BLaER1 (cell line): ENCODE measurements at regions not wholly inside any gene's neighbourhood (a gene's known extent, or its start where the extent isn't known, plus 50 kb on each side); places are given as distances from the start of the nearest gene placed in this dataset.

Experiments used
- H3K27ac ChIP-seq: shearing (Covaris generic); formaldehyde crosslinking; 2 replicates; pipeline ENCODE4 v1.8.1; 2022
- H3K27me3 ChIP-seq: shearing (Covaris generic); formaldehyde crosslinking; 2 replicates; pipeline ENCODE4 v1.8.1; 2022
- H3K36me3 ChIP-seq: shearing (Covaris generic); formaldehyde crosslinking; 2 replicates; pipeline ENCODE4 v1.8.1; 2022
- H3K4me1 ChIP-seq: shearing (Covaris generic); formaldehyde crosslinking; 2 replicates; pipeline ENCODE4 v1.8.1; 2022
- H3K4me2 ChIP-seq: shearing (Covaris generic); formaldehyde crosslinking; 2 replicates; pipeline ENCODE4 v1.8.1; 2022
- H3K4me3 ChIP-seq: shearing (Covaris generic); formaldehyde crosslinking; 2 replicates; pipeline ENCODE4 v1.8.1; 2022
- H3K9ac ChIP-seq: shearing (Covaris generic); formaldehyde crosslinking; 2 replicates; pipeline ENCODE4 v1.8.1; 2022
- H3K9me3 ChIP-seq: shearing (Covaris generic); formaldehyde crosslinking; 2 replicates; pipeline ENCODE4 v1.8.1; 2022
- H4K20me1 ChIP-seq: shearing (Covaris generic); formaldehyde crosslinking; 2 replicates; pipeline ENCODE4 v1.8.1; 2022
- Cebpa-rat ChIP-seq: shearing (Covaris generic); IDR thresholded peaks from 2 replicates; pipeline ENCODE4 v1.8.1; 2022

- no peak overlapping the region for H3K4me3 ChIP-seq
- H3K4me1 ChIP-seq, result no peaks in the 10 kb centered on the region
- H3K36me3 ChIP-seq, result no peaks in the 10 kb centered on the region
- H4K20me1 ChIP-seq, result no peaks in the 10 kb centered on the region
- H3K9ac ChIP-seq, result no peak overlapping the region
- 0 out of 2 replicates have a peak, but pooled peaks cover 3% of the 10 kb centered on the region for H3K9me3 ChIP-seq
- H3K27me3 ChIP-seq, result no peaks in the 10 kb centered on the region
- no peak overlapping the region for H3K4me2 ChIP-seq
- TF ChIP-seq Cebpa-rat, result no peak
- no peak overlapping the region for H3K27ac ChIP-seq
Measured at GRCh38 chr6:133683606-133684005, 205.3 kb upstream of the TCF21 start.

- Histone ChIP-seq H3K4me3 (no peak overlapping the region), H3K27me3 (no peaks in the 10 kb centered on the region), H3K4me2 (no peak overlapping the region), H3K27ac (no peak overlapping the region), H3K36me3 (no peaks in the 10 kb centered on the region), H3K9me3 (peaks cover 11% of the 10 kb centered on the region; the same call in 1 of the 2 replicates), H3K9ac (no peak overlapping the region), H3K4me1 (no peaks in the 10 kb centered on the region), H4K20me1 (no peaks in the 10 kb centered on the region)
- no peak for TF ChIP-seq Cebpa-rat
Measured at GRCh38 chr6:133688705-133689492, 200.0 kb upstream of the TCF21 start.

GRCh38 chr6:133689863-133690262, 199.1 kb upstream of the TCF21 start:
- Histone ChIP-seq H3K27ac (no peak overlapping the region), H3K4me3 (no peak overlapping the region), H3K4me2 (no peak overlapping the region), H4K20me1 (no peaks in the 10 kb centered on the region), H3K9me3 (peaks cover 11% of the 10 kb centered on the region; the same call in 1 of the 2 replicates), H3K27me3 (no peaks in the 10 kb centered on the region), H3K4me1 (no peaks in the 10 kb centered on the region), H3K36me3 (no peaks in the 10 kb centered on the region), H3K9ac (no peak overlapping the region)
- TF ChIP-seq Cebpa-rat, result no peak

GRCh38 chr6:133693565-133693964, 195.3 kb upstream of the TCF21 start:
- no peak overlapping the region for H3K4me2 ChIP-seq

GRCh38 chr6:133697185-133697584, 191.7 kb upstream of the TCF21 start:
- Histone ChIP-seq H3K4me1 (peaks cover 14% of the 10 kb centered on the region), H4K20me1 (no peaks in the 10 kb centered on the region), H3K4me3 (no peak overlapping the region), H3K9me3 (peaks cover 4% of the 10 kb centered on the region; the same call in 1 of the 2 replicates), H3K27me3 (no peaks in the 10 kb centered on the region), H3K36me3 (no peaks in the 10 kb centered on the region), H3K4me2 (no peak overlapping the region), H3K9ac (no peak overlapping the region), H3K27ac (no peak overlapping the region)
- no peak for TF ChIP-seq Cebpa-rat

More at GRCh38 chr6:133693565-133693964, 195.3 kb upstream of the TCF21 start:
- no peaks in the 10 kb centered on the region for H4K20me1 ChIP-seq
- no peak overlapping the region for H3K4me3 ChIP-seq
- H3K9ac ChIP-seq, result no peak overlapping the region
- no peak overlapping the region for H3K27ac ChIP-seq
- H3K9me3 ChIP-seq, result peaks cover 8% of the 10 kb centered on the region; the same call in 1 of the 2 replicates
- H3K4me1 ChIP-seq, result peaks cover 3% of the 10 kb centered on the region
- H3K27me3 ChIP-seq, result no peaks in the 10 kb centered on the region
- no peak for TF ChIP-seq Cebpa-rat
- H3K36me3 ChIP-seq, result no peaks in the 10 kb centered on the region

GRCh38 chr6:133697666-133698065, 191.2 kb upstream of the TCF21 start:
- Histone ChIP-seq H3K36me3 (no peaks in the 10 kb centered on the region), H3K4me2 (no peak overlapping the region), H3K9ac (no peak overlapping the region), H3K27me3 (no peaks in the 10 kb centered on the region), H3K4me3 (no peak overlapping the region), H3K27ac (no peak overlapping the region), H3K4me1 (peaks cover 14% of the 10 kb centered on the region), H3K9me3 (peaks cover 4% of the 10 kb centered on the region; the same call in 1 of the 2 replicates), H4K20me1 (no peaks in the 10 kb centered on the region)
- TF ChIP-seq Cebpa-rat, result no peak

- H3K27ac ChIP-seq, result no peak overlapping the region
- peaks cover 9% of the 10 kb centered on the region; the same call in 1 of the 2 replicates for H3K9me3 ChIP-seq
- no peaks in the 10 kb centered on the region for H3K27me3 ChIP-seq
- peak overlapping the region; percentile 20; the same call in 1 of the 2 replicates for H3K4me2 ChIP-seq
- no peaks in the 10 kb centered on the region for H3K36me3 ChIP-seq
- TF ChIP-seq Cebpa-rat, result no peak
- H3K4me1 ChIP-seq, result peaks cover 14% of the 10 kb centered on the region
- H4K20me1 ChIP-seq, result no peaks in the 10 kb centered on the region
- H3K9ac ChIP-seq, result no peak overlapping the region
- H3K4me3 ChIP-seq, result no peak overlapping the region
Measured at GRCh38 chr6:133698272-133698671, 190.6 kb upstream of the TCF21 start.

- H3K27ac ChIP-seq, result no peak overlapping the region
- H3K27me3 ChIP-seq, result no peaks in the 10 kb centered on the region
- H4K20me1 ChIP-seq, result no peaks in the 10 kb centered on the region
- no peak overlapping the region for H3K9ac ChIP-seq
- no peak overlapping the region for H3K4me2 ChIP-seq
- H3K4me3 ChIP-seq, result no peak overlapping the region
- no peaks in the 10 kb centered on the region for H3K36me3 ChIP-seq
- peaks cover 9% of the 10 kb centered on the region; the same call in 1 of the 2 replicates for H3K9me3 ChIP-seq
- no peak for TF ChIP-seq Cebpa-rat
- peaks cover 14% of the 10 kb centered on the region for H3K4me1 ChIP-seq
Measured at GRCh38 chr6:133699741-133700385, 189.1 kb upstream of the TCF21 start.

GRCh38 chr6:133701633-133702331, 187.1 kb upstream of the TCF21 start:
- H3K4me3 ChIP-seq, result no peak overlapping the region
- no peaks in the 10 kb centered on the region for H3K27me3 ChIP-seq
- H3K4me2 ChIP-seq, result peak overlapping the region; percentile 46
- H3K4me1 ChIP-seq, result peaks cover 17% of the 10 kb centered on the region
- H3K36me3 ChIP-seq, result no peaks in the 10 kb centered on the region
- H3K9me3 ChIP-seq, result peaks cover 9% of the 10 kb centered on the region; the same call in 1 of the 2 replicates
- H3K27ac ChIP-seq, result no peak overlapping the region
- no peaks in the 10 kb centered on the region for H4K20me1 ChIP-seq
- no peak for TF ChIP-seq Cebpa-rat
- no peak overlapping the region for H3K9ac ChIP-seq
